PC-3 (cell line): ENCODE measurements at regions not wholly inside any gene's neighbourhood (a gene's known extent, or its start where the extent isn't known, plus 50 kb on each side); places are given as distances from the start of the nearest gene placed in this dataset.

ENCODE experiments used
- ATAC-seq: fragments of 200-7000 bp; cut with Tn5 transposase; 2 replicates; pipeline ENCODE4 v1.9.1; 2020; ENCODE audit warnings: mild to moderate bottlenecking, moderate library complexity
- BruUV-seq: library from RNA; stranded (reverse); fragments of 400-500 nt; replicated peaks from 2 replicates; lab custom pipeline; 2021; lab: Mats Ljungman, UMichigan
- CTCF ChIA-PET: fragments of 300-600 bp; sonication (Branson Sonifier 250); formaldehyde crosslinking; loops from one replicate; lab custom pipeline; 2022; ENCODE audit warnings: antibody characterized with exemption; lab: Charles Lee
- POLR2A ChIA-PET: fragments of 300-600 bp; sonication (Branson Sonifier 250); formaldehyde crosslinking; loops from one replicate; lab custom pipeline; 2022; ENCODE audit warnings: antibody characterized with exemption; ENCODE audit not compliant: unreplicated experiment; lab: Charles Lee
- DNase-seq: peaks from one replicate; pipeline ENCODE4 v3.0.0-alpha.2; 2015
- H2AFZ ChIP-seq: fragments of 300-600 bp; sonication (generic); 2 replicates; pipeline ENCODE4 v1.6.0; 2016; ENCODE audit warnings: antibody characterized with exemption, low read length
- H3F3A ChIP-seq: fragments of 300-600 bp; sonication (generic); one replicate; pipeline ENCODE4 v1.6.0; 2017; ENCODE audit warnings: antibody characterized with exemption, low read length, control low read depth, mild to moderate bottlenecking; ENCODE audit not compliant: unreplicated experiment
- H3K27ac ChIP-seq: fragments of 300-600 bp; sonication (generic); 2 replicates; pipeline ENCODE4 v1.5.1; 2016; ENCODE audit warnings: mild to moderate bottlenecking, low read length
- H3K27me3 ChIP-seq: fragments of 300-600 bp; sonication (generic); 2 replicates; pipeline ENCODE4 v1.6.1; 2016; ENCODE audit warnings: low read length, mixed read lengths
- H3K36me3 ChIP-seq: fragments of 300-600 bp; sonication (generic); 2 replicates; pipeline ENCODE4 v1.6.1; 2016; ENCODE audit warnings: low read depth, mixed run types, low read length, mixed read lengths
- H3K4me1 ChIP-seq: fragments of 300-600 bp; sonication (generic); 2 replicates; pipeline ENCODE4 v1.5.1; 2016; ENCODE audit warnings: low read length; ENCODE audit not compliant: insufficient read depth
- H3K4me2 ChIP-seq: fragments of 300-600 bp; sonication (generic); 2 replicates; pipeline ENCODE4 v1.6.0; 2016; ENCODE audit warnings: low read length
- H3K4me3 ChIP-seq: fragments of 300-600 bp; sonication (generic); 2 replicates; pipeline ENCODE4 v1.5.1; 2016; ENCODE audit warnings: mild to moderate bottlenecking, low read length, mixed read lengths
- H3K79me2 ChIP-seq: fragments of 300-600 bp; sonication (generic); 2 replicates; pipeline ENCODE4 v1.6.1; 2017; ENCODE audit warnings: low read length, mixed read lengths
- H3K9ac ChIP-seq: fragments of 300-600 bp; sonication (generic); 2 replicates; pipeline ENCODE4 v1.6.0; 2016; ENCODE audit warnings: mild to moderate bottlenecking, low read length
- H3K9me2 ChIP-seq: fragments of 300-600 bp; sonication (generic); replicated peaks from 2 replicates; pipeline ENCODE4 v1.6.1; 2016; ENCODE audit warnings: mixed run types, low read length, mixed read lengths
- H3K9me3 ChIP-seq: fragments of 300-600 bp; sonication (generic); 2 replicates; pipeline ENCODE4 v1.6.1; 2016; ENCODE audit warnings: low read length, mixed read lengths
- H4K20me1 ChIP-seq: fragments of 300-600 bp; sonication (generic); 2 replicates; pipeline ENCODE4 v1.6.1; 2016; ENCODE audit warnings: low read length, mixed read lengths
- EZH2 ChIP-seq: fragments of 300-600 bp; sonication (generic); IDR thresholded peaks from one replicate; pipeline ENCODE4 v1.6.1; 2017; ENCODE audit warnings: antibody characterized with exemption, mild to moderate bottlenecking, low read length; ENCODE audit not compliant: unreplicated experiment
- EZH2phosphoT487 ChIP-seq: fragments of 300-600 bp; sonication (generic); IDR thresholded peaks from 2 replicates; pipeline ENCODE4 v1.6.1; 2018; ENCODE audit warnings: mild to moderate bottlenecking, antibody characterized with exemption, low read length, borderline replicate concordance
- intact Hi-C: fragments of 100-400 bp; cut with micrococcal nuclease; formaldehyde crosslinking; loops from 2 replicates; pipeline ENCODE4 v1.9.0; 2023
- TF ChIP-seq, protein P1 (sequence below): fragments of 300-600 bp; sonication (generic); conservative IDR thresholded peaks from 2 replicates; pipeline ENCODE4 v1.5.1; 2017; ENCODE audit warnings: antibody characterized with exemption, low read depth, mild to moderate bottlenecking, low read length

DNA sequence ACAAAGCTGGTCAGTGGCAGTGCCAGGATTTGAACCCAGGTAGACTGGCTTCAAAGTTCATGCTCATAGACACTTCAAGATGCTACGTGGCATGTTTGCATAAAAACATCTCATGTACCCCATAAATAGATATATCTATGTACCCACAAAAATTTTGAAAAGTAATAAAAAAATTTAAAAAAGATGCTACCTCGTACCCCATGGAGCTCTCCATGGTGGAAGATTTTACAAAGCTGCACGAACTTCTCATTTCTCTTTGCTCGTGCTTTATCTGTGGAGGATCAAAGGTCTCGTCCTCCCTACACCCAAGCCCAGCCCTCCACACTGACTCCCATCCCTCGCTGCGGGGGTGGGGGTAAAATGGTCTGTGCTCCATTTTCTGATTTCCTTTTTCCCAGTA lies 135.5 kb downstream of the HAPSTR1 start:
- DNase-seq (no peak), ATAC-seq (no peak)
- Histone ChIP-seq H2AFZ (no peak overlapping the region), H3K36me3 (no peaks in the 10 kb centered on the region), H3K9ac (no peak overlapping the region), H3K4me1 (no peaks in the 10 kb centered on the region), H3K27me3 (peaks cover 18% of the 10 kb centered on the region), H3K9me2 (no peaks in the 10 kb centered on the region), H3K9me3 (no peaks in the 10 kb centered on the region), H4K20me1 (no peaks in the 10 kb centered on the region), H3F3A (no peaks in the 10 kb centered on the region), H3K4me2 (no peak overlapping the region), H3K4me3 (no peak overlapping the region), H3K27ac (no peak overlapping the region), H3K79me2 (no peaks in the 10 kb centered on the region)
- POLR2A ChIA-PET: no interaction called here
- TF ChIP-seq EZH2: no peak
- no peak for TF ChIP-seq EZH2phosphoT487
- TF ChIP-seq, protein P1, sequence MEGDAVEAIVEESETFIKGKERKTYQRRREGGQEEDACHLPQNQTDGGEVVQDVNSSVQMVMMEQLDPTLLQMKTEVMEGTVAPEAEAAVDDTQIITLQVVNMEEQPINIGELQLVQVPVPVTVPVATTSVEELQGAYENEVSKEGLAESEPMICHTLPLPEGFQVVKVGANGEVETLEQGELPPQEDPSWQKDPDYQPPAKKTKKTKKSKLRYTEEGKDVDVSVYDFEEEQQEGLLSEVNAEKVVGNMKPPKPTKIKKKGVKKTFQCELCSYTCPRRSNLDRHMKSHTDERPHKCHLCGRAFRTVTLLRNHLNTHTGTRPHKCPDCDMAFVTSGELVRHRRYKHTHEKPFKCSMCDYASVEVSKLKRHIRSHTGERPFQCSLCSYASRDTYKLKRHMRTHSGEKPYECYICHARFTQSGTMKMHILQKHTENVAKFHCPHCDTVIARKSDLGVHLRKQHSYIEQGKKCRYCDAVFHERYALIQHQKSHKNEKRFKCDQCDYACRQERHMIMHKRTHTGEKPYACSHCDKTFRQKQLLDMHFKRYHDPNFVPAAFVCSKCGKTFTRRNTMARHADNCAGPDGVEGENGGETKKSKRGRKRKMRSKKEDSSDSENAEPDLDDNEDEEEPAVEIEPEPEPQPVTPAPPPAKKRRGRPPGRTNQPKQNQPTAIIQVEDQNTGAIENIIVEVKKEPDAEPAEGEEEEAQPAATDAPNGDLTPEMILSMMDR: no peak
- BruUV-seq: no TSS peak
- intact Hi-C loops: no loop called here
- CTCF ChIA-PET: no interaction called here

DNA sequence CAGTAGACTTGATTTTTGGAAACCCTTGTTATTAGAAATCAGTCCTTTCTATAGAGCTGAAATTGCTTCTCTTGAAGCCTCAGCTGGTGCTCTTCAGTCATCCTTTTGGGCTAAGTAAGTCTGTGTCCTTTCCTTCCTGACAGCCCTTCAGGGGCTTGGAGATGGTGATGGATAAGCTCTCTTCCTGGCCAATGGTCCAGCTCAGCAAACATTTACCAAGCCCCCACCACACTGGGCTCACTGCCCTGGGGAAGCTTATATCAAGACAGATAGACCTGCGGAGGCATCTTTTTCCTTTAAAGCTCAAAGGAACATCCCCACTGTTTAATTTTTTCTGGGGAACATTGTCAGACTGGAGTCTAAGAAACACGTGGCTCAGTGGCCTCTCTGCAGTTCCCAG lies 139.6 kb downstream of the HAPSTR1 start:
- no TSS peak for BruUV-seq
- Histone ChIP-seq H3K9me2 (no peaks in the 10 kb centered on the region), H2AFZ (no peak overlapping the region), H3K4me1 (no peaks in the 10 kb centered on the region), H3K27ac (no peak overlapping the region), H3K27me3 (peaks cover 42% of the 10 kb centered on the region), H3K36me3 (no peaks in the 10 kb centered on the region), H3K9me3 (no peaks in the 10 kb centered on the region), H4K20me1 (no peaks in the 10 kb centered on the region), H3F3A (no peaks in the 10 kb centered on the region), H3K9ac (no peak overlapping the region), H3K4me2 (no peak overlapping the region), H3K4me3 (no peak overlapping the region), H3K79me2 (no peaks in the 10 kb centered on the region)
- DNase-seq: no peak
- ATAC-seq: no peak
- CTCF ChIA-PET: no interaction called here
- intact Hi-C loops: no loop called here
- POLR2A ChIA-PET: no interaction called here
- TF ChIP-seq, protein P1: no peak
- no peak for TF ChIP-seq EZH2phosphoT487
- no peak for TF ChIP-seq EZH2

DNA sequence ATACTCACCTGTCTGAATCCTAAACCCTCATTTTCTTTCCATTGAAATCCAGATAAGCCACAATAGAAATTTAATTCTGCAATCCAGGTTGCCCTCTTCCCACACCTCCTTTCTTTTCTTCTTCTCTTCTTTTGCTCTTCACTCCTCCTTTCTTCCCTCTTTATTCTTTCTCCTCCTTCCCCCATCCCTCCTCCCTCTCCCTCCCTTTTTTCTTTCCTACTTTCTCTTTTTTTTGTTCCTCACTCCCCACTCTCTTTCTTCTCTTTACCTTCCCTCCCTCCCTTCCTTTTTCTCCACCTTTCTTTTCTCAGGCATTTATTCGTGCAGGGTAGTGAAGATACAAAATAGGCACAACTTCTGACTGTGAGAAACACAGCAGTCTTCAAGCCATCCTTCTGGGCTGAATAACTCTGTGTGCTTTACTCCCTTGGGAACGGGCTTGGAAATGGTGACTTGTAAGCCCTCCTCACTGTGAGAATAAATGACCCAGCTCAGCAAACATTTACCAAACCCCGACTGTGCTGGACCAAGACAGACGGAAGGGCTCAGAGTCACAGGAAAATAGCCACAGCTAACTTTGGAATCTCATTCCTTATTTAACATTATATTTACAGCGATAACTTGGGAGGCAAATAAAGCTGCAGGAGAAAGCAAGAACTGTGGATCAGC lies 140.8 kb downstream of the HAPSTR1 start:
- no peaks in the 10 kb centered on the region for H3K79me2 ChIP-seq
- H4K20me1 ChIP-seq: no peaks in the 10 kb centered on the region
- H3K36me3 ChIP-seq: no peaks in the 10 kb centered on the region
- H3K9ac ChIP-seq: no peak overlapping the region
- ChIA-PET POLR2A (no interaction called here), CTCF (no interaction called here)
- no TSS peak for BruUV-seq
- H3K27ac ChIP-seq: no peak overlapping the region
- no peaks in the 10 kb centered on the region for H3F3A ChIP-seq
- DNase-seq (no peak), ATAC-seq (no peak)
- H3K4me3 ChIP-seq: no peak overlapping the region
- no peak overlapping the region for H3K4me2 ChIP-seq
- no peaks in the 10 kb centered on the region for H3K9me2 ChIP-seq
- no peaks in the 10 kb centered on the region for H3K4me1 ChIP-seq
- no peaks in the 10 kb centered on the region for H3K9me3 ChIP-seq
- no peak overlapping the region for H2AFZ ChIP-seq
- TF ChIP-seq, protein P1: no peak
- TF ChIP-seq EZH2phosphoT487: no peak
- TF ChIP-seq EZH2: no peak
- intact Hi-C loops: no loop called here
- peaks cover 42% of the 10 kb centered on the region for H3K27me3 ChIP-seq
